Calu3 (cell line): ENCODE measurements at regions not wholly inside any gene's neighbourhood (a gene's known extent, or its start where the extent isn't known, plus 50 kb on each side); places are given as distances from the start of the nearest gene placed in this dataset.
A peak's percentile ranks its signal among the peaks of the same experiment; 100 is the strongest.

Source experiments
- BruUV-seq: library from RNA; stranded (reverse); fragments of 400-500 nt; replicated peaks from 2 replicates; lab custom pipeline; 2021; lab: Mats Ljungman, UMichigan
- CTCF ChIA-PET: fragments of 300-600 bp; sonication (Branson Sonifier 250); formaldehyde crosslinking; loops from one replicate; lab custom pipeline; 2022; ENCODE audit warnings: antibody characterized with exemption; lab: Charles Lee
- DNase-seq: peaks from one replicate; pipeline ENCODE4 v3.0.0; 2022
- H3K27ac Mint-ChIP-seq: one replicate; pipeline ENCODE4 v1.8.0; 2022; ENCODE audit warnings: mixed read lengths; ENCODE audit not compliant: unreplicated experiment
- H3K27me3 Mint-ChIP-seq: one replicate; pipeline ENCODE4 v1.8.0; 2022; ENCODE audit warnings: mixed read lengths; ENCODE audit not compliant: unreplicated experiment
- H3K36me3 Mint-ChIP-seq: one replicate; pipeline ENCODE4 v1.8.0; 2022; ENCODE audit warnings: mild to moderate bottlenecking, moderate library complexity, mixed read lengths; ENCODE audit not compliant: insufficient read depth, unreplicated experiment
- H3K4me1 Mint-ChIP-seq: one replicate; pipeline ENCODE4 v1.8.0; 2022; ENCODE audit warnings: mild to moderate bottlenecking, low read depth, mixed read lengths; ENCODE audit not compliant: unreplicated experiment
- H3K4me3 Mint-ChIP-seq: one replicate; pipeline ENCODE4 v1.8.0; 2022; ENCODE audit warnings: mild to moderate bottlenecking, low read depth, moderate library complexity, mixed read lengths; ENCODE audit not compliant: unreplicated experiment
- H3K9me3 Mint-ChIP-seq: one replicate; pipeline ENCODE4 v1.8.0; 2022; ENCODE audit warnings: low read depth, mixed read lengths; ENCODE audit not compliant: unreplicated experiment
- intact Hi-C: fragments of 100-400 bp; cut with micrococcal nuclease; formaldehyde crosslinking; loops from one replicate; pipeline ENCODE4 v1.10.0; 2022; ENCODE audit not compliant: unreplicated experiment
- TF ChIP-seq, protein P1 (sequence below): fragments of 200-600 bp; IDR thresholded peaks from one replicate; pipeline ENCODE4 v1.8.0; 2022; ENCODE audit warnings: antibody characterized with exemption; ENCODE audit not compliant: unreplicated experiment

DNA sequence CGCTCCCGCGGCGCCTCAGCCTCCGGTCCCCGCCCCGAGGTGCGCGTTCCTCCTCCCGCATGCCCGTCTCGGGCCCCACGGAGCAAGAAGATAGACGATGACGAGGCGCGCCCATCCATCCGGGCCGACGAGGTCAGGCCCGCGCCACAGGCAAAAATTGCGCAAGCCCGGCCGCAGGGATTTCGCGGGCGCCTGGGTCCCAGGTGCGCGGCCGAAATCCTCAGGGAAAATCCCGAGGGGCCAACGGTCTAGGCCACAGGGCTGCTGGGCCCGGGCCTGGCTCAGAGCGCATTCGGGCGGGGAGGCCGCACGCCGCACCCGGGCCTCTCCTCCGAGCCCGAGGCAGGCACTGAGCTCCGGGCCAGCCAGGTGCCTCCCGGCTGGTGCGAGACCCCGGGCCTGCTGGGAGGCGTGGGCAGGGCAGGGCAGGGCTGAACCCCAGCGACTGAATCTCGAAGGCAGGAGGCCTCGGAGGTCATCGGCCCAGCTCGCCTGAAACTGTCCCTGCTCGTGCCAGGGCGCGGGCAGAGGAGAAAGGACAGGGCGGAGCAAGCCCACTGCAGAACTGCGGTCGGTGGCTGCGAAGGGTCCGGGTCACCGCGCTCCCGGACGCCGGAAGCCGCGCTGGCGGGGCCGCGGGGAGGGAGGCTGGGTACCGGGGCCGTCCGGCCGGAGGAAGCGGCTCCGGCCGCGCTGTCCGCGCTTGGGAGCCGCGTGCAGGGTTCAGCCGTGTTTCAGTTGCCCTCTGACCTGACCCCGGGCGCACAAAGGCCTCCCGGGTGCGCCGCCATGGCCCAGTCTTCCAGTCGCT lies 66.8 kb downstream of the FOXD1 start:
- Mint-ChIP-seq H3K4me3 (peak overlapping the region; percentile 50), H3K9me3 (peaks cover 14% of the 10 kb centered on the region), H3K27ac (no peak overlapping the region), H3K4me1 (peaks cover 5% of the 10 kb centered on the region), H3K27me3 (peaks cover 37% of the 10 kb centered on the region), H3K36me3 (no peaks in the 10 kb centered on the region)
- no TSS peak for BruUV-seq
- intact Hi-C loops, result no loop called here
- CTCF ChIA-PET, result no interaction called here
- no peak for DNase-seq
- TF ChIP-seq, protein P1, sequence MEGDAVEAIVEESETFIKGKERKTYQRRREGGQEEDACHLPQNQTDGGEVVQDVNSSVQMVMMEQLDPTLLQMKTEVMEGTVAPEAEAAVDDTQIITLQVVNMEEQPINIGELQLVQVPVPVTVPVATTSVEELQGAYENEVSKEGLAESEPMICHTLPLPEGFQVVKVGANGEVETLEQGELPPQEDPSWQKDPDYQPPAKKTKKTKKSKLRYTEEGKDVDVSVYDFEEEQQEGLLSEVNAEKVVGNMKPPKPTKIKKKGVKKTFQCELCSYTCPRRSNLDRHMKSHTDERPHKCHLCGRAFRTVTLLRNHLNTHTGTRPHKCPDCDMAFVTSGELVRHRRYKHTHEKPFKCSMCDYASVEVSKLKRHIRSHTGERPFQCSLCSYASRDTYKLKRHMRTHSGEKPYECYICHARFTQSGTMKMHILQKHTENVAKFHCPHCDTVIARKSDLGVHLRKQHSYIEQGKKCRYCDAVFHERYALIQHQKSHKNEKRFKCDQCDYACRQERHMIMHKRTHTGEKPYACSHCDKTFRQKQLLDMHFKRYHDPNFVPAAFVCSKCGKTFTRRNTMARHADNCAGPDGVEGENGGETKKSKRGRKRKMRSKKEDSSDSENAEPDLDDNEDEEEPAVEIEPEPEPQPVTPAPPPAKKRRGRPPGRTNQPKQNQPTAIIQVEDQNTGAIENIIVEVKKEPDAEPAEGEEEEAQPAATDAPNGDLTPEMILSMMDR, result no peak

DNA sequence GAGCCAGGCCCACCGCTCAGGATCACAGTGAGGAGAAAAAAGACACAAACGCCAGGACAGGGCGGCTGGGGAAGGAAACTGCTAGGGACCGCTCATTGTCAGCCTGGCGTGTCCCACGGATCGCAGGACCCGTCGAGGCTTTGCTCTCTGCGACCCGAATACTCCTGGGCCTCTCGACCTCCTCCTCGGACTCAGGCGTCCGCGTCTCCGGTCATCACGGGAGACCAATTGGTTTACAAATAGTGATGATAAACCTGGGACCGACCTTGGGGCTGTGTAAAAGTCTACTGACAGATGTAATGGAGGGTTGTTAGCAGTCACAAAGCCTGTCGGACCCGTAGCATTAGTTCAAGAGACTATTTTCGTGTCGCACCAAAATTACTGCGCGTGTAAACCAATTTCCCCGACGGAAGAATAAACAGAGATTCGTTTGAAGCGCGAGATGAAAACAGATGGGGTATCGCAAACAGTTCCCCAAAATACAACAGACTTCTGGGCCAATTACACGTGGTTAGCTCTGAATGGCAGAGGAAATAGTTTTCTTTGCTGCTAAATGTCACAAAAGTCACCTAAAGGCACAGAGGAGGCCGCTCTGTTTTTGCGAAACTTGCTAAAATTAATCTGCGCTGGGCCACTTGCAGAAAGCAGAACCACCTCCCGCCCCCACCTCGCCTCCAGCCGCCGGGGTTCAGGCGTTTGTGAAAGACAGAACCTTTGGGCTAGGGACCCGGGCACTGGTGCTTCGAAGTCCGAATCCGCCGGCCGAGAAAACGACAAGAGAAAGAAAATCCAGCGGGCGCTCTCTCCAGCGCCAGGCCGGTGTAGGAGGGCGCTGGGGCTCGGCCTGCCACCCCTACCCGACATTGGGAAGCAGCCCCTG lies 67.6 kb downstream of the FOXD1 start:
- CTCF ChIA-PET, result no interaction called here
- Mint-ChIP-seq H3K4me1 (peaks cover 5% of the 10 kb centered on the region), H3K27me3 (peaks cover 37% of the 10 kb centered on the region), H3K36me3 (no peaks in the 10 kb centered on the region), H3K27ac (no peak overlapping the region), H3K9me3 (peaks cover 10% of the 10 kb centered on the region), H3K4me3 (peak overlapping the region; percentile 50)
- TF ChIP-seq, protein P1, result no peak
- BruUV-seq, result no TSS peak
- intact Hi-C loops, result no loop called here
- no peak for DNase-seq

GRCh38 chr5:73380041-73380440 lies 68.5 kb downstream of the FOXD1 start:
- peaks cover 37% of the 10 kb centered on the region for H3K27me3 Mint-ChIP-seq
- H3K4me3 Mint-ChIP-seq, result no peak overlapping the region
- CTCF ChIA-PET, result no interaction called here
- BruUV-seq, result no TSS peak
- H3K9me3 Mint-ChIP-seq, result peaks cover 7% of the 10 kb centered on the region
- intact Hi-C loops, result no loop called here
- TF ChIP-seq, protein P1, result no peak
- H3K27ac Mint-ChIP-seq, result no peak overlapping the region
- DNase-seq, result no peak
- H3K36me3 Mint-ChIP-seq, result no peaks in the 10 kb centered on the region
- H3K4me1 Mint-ChIP-seq, result peaks cover 5% of the 10 kb centered on the region

- Mint-ChIP-seq H3K27ac (no peak overlapping the region), H3K36me3 (no peaks in the 10 kb centered on the region), H3K9me3 (peaks cover 2% of the 10 kb centered on the region), H3K4me1 (peaks cover 5% of the 10 kb centered on the region), H3K27me3 (peaks cover 37% of the 10 kb centered on the region), H3K4me3 (no peak overlapping the region)
- DNase-seq, result no peak
- no TSS peak for BruUV-seq
- intact Hi-C loops, result no loop called here
- TF ChIP-seq, protein P1, result no peak
- CTCF ChIA-PET, result no interaction called here
Measured at GRCh38 chr5:73379435-73379834, 69.1 kb downstream of the FOXD1 start.
